ENCODE measurements at regions not wholly inside any gene's neighbourhood (a gene's known extent, or its start where the extent isn't known, plus 50 kb on each side); places are given as distances from the start of the nearest gene placed in this dataset.

DNA sequence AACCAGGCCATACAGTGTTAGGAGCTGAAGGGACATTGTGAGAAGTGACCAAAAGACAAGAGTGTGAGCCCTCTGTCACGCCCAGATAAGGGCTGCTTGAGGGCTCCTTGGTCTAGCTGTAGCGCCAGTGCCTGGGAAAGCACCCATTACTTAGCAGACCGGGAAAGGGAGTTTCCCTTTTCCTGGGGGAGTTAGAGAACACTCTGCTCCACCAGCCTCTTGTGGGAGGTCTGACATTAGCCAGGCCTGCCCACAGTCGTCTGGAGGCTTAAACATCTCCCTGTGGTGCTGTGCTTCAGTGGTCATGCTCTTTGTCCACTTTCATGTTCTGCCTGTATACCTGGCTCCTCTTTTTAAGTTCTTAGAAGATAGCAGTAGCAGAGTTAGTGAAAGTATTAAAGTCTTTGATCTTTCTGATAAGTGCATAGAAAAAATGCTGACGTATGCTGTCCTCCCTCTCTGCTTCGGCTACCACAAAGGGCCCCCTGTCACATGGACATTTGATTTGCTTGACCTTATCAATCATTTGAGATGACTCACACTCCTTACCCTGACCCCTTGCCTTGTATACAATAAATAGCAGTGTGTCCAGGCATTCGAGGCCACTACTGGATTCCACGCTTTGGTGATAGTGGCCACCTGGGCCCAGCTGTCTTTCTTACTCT, 201.5 kb upstream of the ECI2 start:
- TF ChIP-seq EZH2 (IDR thresholded peaks at IDR 0.05; ENCODE audit: borderline replicate concordance, low read length), result no peak
- no peak for TF ChIP-seq CTCF (IDR thresholded peaks at IDR 0.05; ENCODE audit: low read length)

All from OCI-LY1 (cell line).